CD4-positive, alpha-beta T cell (primary cell): ENCODE measurements at regions not wholly inside any gene's neighbourhood (a gene's known extent, or its start where the extent isn't known, plus 50 kb on each side); places are given as distances from the start of the nearest gene placed in this dataset.
"Not testable (repeated sequence)": the region's sequence is repeated elsewhere in the genome, so short reads cannot be mapped to it uniquely, and the experiment has no call there.

Source experiments
- ATAC-seq: fragments of 200-7000 bp; cut with Tn5 transposase; one replicate; pipeline ENCODE4 v1.10.0; 2022; ENCODE audit warnings: mild to moderate bottlenecking; ENCODE audit not compliant: poor library complexity
- CTCF ChIA-PET: fragments of 350-600 bp; sonication (Branson Sonifier 250); formaldehyde crosslinking; loops from one replicate; lab custom pipeline; 2021; ENCODE audit warnings: antibody characterized with exemption, inconsistent platforms; lab: Charles Lee
- POLR2A ChIA-PET: fragments of 350-600 bp; sonication (Branson Sonifier 250); formaldehyde crosslinking; loops from one replicate; lab custom pipeline; 2021; ENCODE audit warnings: antibody characterized with exemption, inconsistent platforms; lab: Charles Lee
- DNase-seq, 14 experiments: peaks; one replicate each; pipeline ENCODE4 v3.0.0-alpha.2; 2013 to 2020; ENCODE audit warnings: mixed read lengths in 2 of 14
- H3K27ac ChIP-seq, 2 donors: one replicate each; pipeline versions ENCODE4 v1.5.1 to v1.7.0; 2013; ENCODE audit warnings: low read length in 2 of 2, low read depth in 1 of 2, mild to moderate bottlenecking in 1 of 2
- H3K27me3 ChIP-seq, 2 experiments: 1 replicate in 1 of 2; 2 replicates in 1 of 2; pipeline versions ENCODE4 v1.6.1 to v1.7.0; 2013; ENCODE audit warnings: low read length in 2 of 2, control low read depth in 1 of 2, mild to moderate bottlenecking in 1 of 2, moderate library complexity in 1 of 2; ENCODE audit not compliant: insufficient read depth in 2 of 2, control insufficient read depth in 1 of 2
- H3K36me3 ChIP-seq: one replicate; pipeline ENCODE4 v1.6.1; 2013; ENCODE audit warnings: low read length, control low read depth; ENCODE audit not compliant: insufficient read depth
- H3K4me1 ChIP-seq: one replicate; pipeline ENCODE4 v1.6.1; 2013; ENCODE audit warnings: low read length, control low read depth; ENCODE audit not compliant: insufficient read depth
- H3K4me3 ChIP-seq: one replicate; pipeline ENCODE4 v1.5.1; 2013; ENCODE audit warnings: mild to moderate bottlenecking, low read length, moderate library complexity
- H3K9me3 ChIP-seq, 2 experiments: 1 replicate in 1 of 2; 2 replicates in 1 of 2; pipeline versions ENCODE4 v1.6.1 to v1.7.0; 2013; ENCODE audit warnings: low read length in 2 of 2, mild to moderate bottlenecking in 2 of 2, control low read depth in 1 of 2, moderate library complexity in 1 of 2; ENCODE audit not compliant: control insufficient read depth in 1 of 2, insufficient read depth in 1 of 2
- H3K27ac Mint-ChIP-seq: one replicate; pipeline ENCODE4 v1.8.0; 2020; ENCODE audit warnings: mixed read lengths
- H3K27me3 Mint-ChIP-seq: one replicate; pipeline ENCODE4 v1.8.0; 2021; ENCODE audit warnings: mixed read lengths
- H3K36me3 Mint-ChIP-seq: one replicate; pipeline ENCODE4 v1.8.0; 2021; ENCODE audit warnings: low read depth, mixed read lengths
- H3K4me1 Mint-ChIP-seq: one replicate; pipeline ENCODE4 v1.8.0; 2021; ENCODE audit warnings: low read depth, mixed read lengths
- H3K4me3 Mint-ChIP-seq: one replicate; pipeline ENCODE4 v1.8.0; 2020; ENCODE audit warnings: mild to moderate bottlenecking, mixed read lengths
- H3K9me3 Mint-ChIP-seq: one replicate; pipeline ENCODE4 v1.8.0; 2020; ENCODE audit warnings: mixed read lengths
- CTCF ChIP-seq: fragments of 200-600 bp; IDR thresholded peaks from one replicate; pipeline ENCODE4 v1.8.0; 2022; ENCODE audit warnings: antibody characterized with exemption, mild to moderate bottlenecking
- intact Hi-C, 2 experiments: fragments of 100-400 bp; cut with DNase I in 1 of 2; cut with micrococcal nuclease in 1 of 2; formaldehyde crosslinking; loops; one replicate each; pipeline versions ENCODE4 v1.15.1 to v1.9.0; 2023 to 2025; cut with DNase I, micrococcal nuclease

GRCh38 chr22:48919851-48920589 lies 907.7 kb downstream of the BRD1 start:
- no peak overlapping the region for H3K27ac ChIP-seq
- no peaks in the 10 kb centered on the region for H3K9me3 Mint-ChIP-seq
- ATAC-seq (no peak), DNase-seq (peak in 1 of 14 experiments; percentile 27)
- TF ChIP-seq CTCF, result no peak
- no peaks in the 10 kb centered on the region for H3K36me3 ChIP-seq
- no peak overlapping the region for H3K4me3 ChIP-seq
- H3K27ac Mint-ChIP-seq, result no peak overlapping the region
- H3K27me3 Mint-ChIP-seq, result peaks cover 67% of the 10 kb centered on the region
- H3K27me3 ChIP-seq, result peaks cover 26 to 33% of the 10 kb centered on the region in 2 experiments
- peaks cover 0 to 8% of the 10 kb centered on the region in 2 experiments for H3K9me3 ChIP-seq
- POLR2A ChIA-PET, result no interaction called here
- intact Hi-C loops, result no loop called here
- no peaks in the 10 kb centered on the region for H3K36me3 Mint-ChIP-seq
- CTCF ChIA-PET, result no interaction called here
- no peak overlapping the region for H3K4me3 Mint-ChIP-seq
- no peaks in the 10 kb centered on the region for H3K4me1 ChIP-seq
- H3K4me1 Mint-ChIP-seq, result no peaks in the 10 kb centered on the region

- Mint-ChIP-seq H3K4me1 (no peaks in the 10 kb centered on the region), H3K27me3 (peaks cover 72% of the 10 kb centered on the region), H3K4me3 (no peak overlapping the region), H3K36me3 (no peaks in the 10 kb centered on the region), H3K9me3 (no peaks in the 10 kb centered on the region), H3K27ac (no peak overlapping the region)
- Histone ChIP-seq H3K9me3 (peaks cover 0 to 8% of the 10 kb centered on the region in 2 experiments), H3K27me3 (peaks cover 26 to 33% of the 10 kb centered on the region in 2 experiments), H3K4me1 (no peaks in the 10 kb centered on the region), H3K36me3 (no peaks in the 10 kb centered on the region), H3K27ac (no peak overlapping the region), H3K4me3 (no peak overlapping the region)
- TF ChIP-seq CTCF, result no peak
- DNase-seq (no peak), ATAC-seq (no peak)
- intact Hi-C loops, result no loop called here
- CTCF ChIA-PET, result no interaction called here
- POLR2A ChIA-PET, result no interaction called here
Measured at GRCh38 chr22:48919187-48919590, 908.5 kb downstream of the BRD1 start.

GRCh38 chr22:48918585-48919186 lies 909.0 kb downstream of the BRD1 start:
- Histone ChIP-seq H3K36me3 (no peaks in the 10 kb centered on the region), H3K27me3 (peaks cover 26 to 33% of the 10 kb centered on the region in 2 experiments), H3K4me1 (no peaks in the 10 kb centered on the region), H3K27ac (no peak overlapping the region), H3K4me3 (no peak overlapping the region), H3K9me3 (peaks cover 0 to 8% of the 10 kb centered on the region in 2 experiments)
- Mint-ChIP-seq H3K27ac (no peak overlapping the region), H3K4me3 (no peak overlapping the region), H3K4me1 (no peaks in the 10 kb centered on the region), H3K9me3 (no peaks in the 10 kb centered on the region), H3K36me3 (no peaks in the 10 kb centered on the region), H3K27me3 (peaks cover 68% of the 10 kb centered on the region)
- no peak for TF ChIP-seq CTCF
- ATAC-seq (no peak), DNase-seq (no peak)
- intact Hi-C loops, result no loop called here
- CTCF ChIA-PET, result interaction anchor here (0.7 kb wide), 1 partner anchor 8 kb away, joined by 3 read pairs; no protein-coding TSS in a partner anchor
- POLR2A ChIA-PET, result no interaction called here

- Mint-ChIP-seq H3K27me3 (peaks cover 37% of the 10 kb centered on the region), H3K4me3 (peak overlapping the region; percentile 30), H3K4me1 (peaks cover 18% of the 10 kb centered on the region)
- H3K4me3 ChIP-seq, ATAC-seq, H3K9me3 Mint-ChIP-seq, CTCF ChIA-PET, H3K27ac Mint-ChIP-seq, POLR2A ChIA-PET, H3K4me1 ChIP-seq, H3K27ac ChIP-seq, H3K27me3 ChIP-seq, H3K36me3 Mint-ChIP-seq, intact Hi-C loops, H3K9me3 ChIP-seq, H3K36me3 ChIP-seq: not testable (repeated sequence)
- peak in 3 of 14 experiments; percentile 1 to 54 (median 7) for DNase-seq
Measured at GRCh38 chr22:48912356-48913066, 915.2 kb downstream of the BRD1 start.

- H3K4me3 Mint-ChIP-seq, result peak overlapping the region; percentile 4
- H3K9me3 Mint-ChIP-seq, ATAC-seq, H3K27me3 ChIP-seq, DNase-seq, H3K27ac Mint-ChIP-seq, intact Hi-C loops, H3K4me1 ChIP-seq, H3K27ac ChIP-seq, H3K9me3 ChIP-seq, H3K4me3 ChIP-seq, CTCF ChIA-PET, H3K36me3 Mint-ChIP-seq, H3K36me3 ChIP-seq, POLR2A ChIA-PET: not testable (repeated sequence)
- peaks cover 18% of the 10 kb centered on the region for H3K4me1 Mint-ChIP-seq
- H3K27me3 Mint-ChIP-seq, result peaks cover 38% of the 10 kb centered on the region
Measured at GRCh38 chr22:48911647-48912046, 916.0 kb downstream of the BRD1 start.
